Skeletal muscle tissue (tissue), 3 donors: ENCODE measurements at regions not wholly inside any gene's neighbourhood (a gene's known extent, or its start where the extent isn't known, plus 50 kb on each side); places are given as distances from the start of the nearest gene placed in this dataset.

Source experiments
- H3K27ac ChIP-seq: one replicate; pipeline ENCODE4 v1.7.0; 2013; ENCODE audit warnings: mild to moderate bottlenecking, low read depth, low read length, inconsistent platforms
- H3K27me3 ChIP-seq, 3 donors: one replicate each; pipeline ENCODE4 v1.7.0; 2013; ENCODE audit warnings: low read length in 3 of 3; ENCODE audit not compliant: control insufficient read depth in 3 of 3, insufficient read depth in 3 of 3
- H3K36me3 ChIP-seq, 3 donors: one replicate each; pipeline ENCODE4 v1.7.0; 2013; ENCODE audit warnings: low read length in 3 of 3; ENCODE audit not compliant: control insufficient read depth in 3 of 3, insufficient read depth in 3 of 3
- H3K4me1 ChIP-seq, 3 donors: one replicate each; pipeline ENCODE4 v1.7.0; 2013; ENCODE audit warnings: low read length in 3 of 3, mild to moderate bottlenecking in 3 of 3; ENCODE audit not compliant: control insufficient read depth in 3 of 3, insufficient read depth in 3 of 3
- H3K4me3 ChIP-seq, 3 donors: one replicate each; pipeline ENCODE4 v1.7.0; 2013; ENCODE audit warnings: low read length in 3 of 3
- H3K9ac ChIP-seq, 3 donors: one replicate each; pipeline ENCODE4 v1.7.0; 2013; ENCODE audit warnings: low read length in 3 of 3, mild to moderate bottlenecking in 3 of 3, moderate library complexity in 2 of 3, low read depth in 1 of 3
- H3K9me3 ChIP-seq, 3 donors: one replicate each; pipeline ENCODE4 v1.7.0; 2013; ENCODE audit warnings: low read length in 3 of 3; ENCODE audit not compliant: control insufficient read depth in 3 of 3
- donor health status: Osteomylitis.

DNA sequence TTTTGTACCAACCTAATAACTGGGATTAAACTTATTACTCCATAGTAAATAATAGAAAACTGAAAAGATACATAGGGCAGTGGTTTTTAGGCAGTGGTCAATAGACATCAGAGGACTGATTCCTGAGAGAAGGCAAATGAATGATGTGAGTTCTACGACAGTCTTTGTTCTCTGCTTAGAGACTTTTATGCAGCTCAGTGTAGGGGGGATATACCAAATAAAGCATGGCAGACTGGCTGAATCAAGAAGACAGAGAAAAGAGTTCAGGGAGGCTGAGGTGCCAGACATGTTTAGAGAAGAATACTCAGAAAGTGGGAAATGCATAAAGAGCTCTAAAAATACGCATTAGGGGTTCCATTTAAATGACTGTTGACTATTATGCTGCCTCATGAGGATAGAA lies 320.8 kb upstream of the FAR2 start:
- H3K36me3 ChIP-seq = no peaks in the 10 kb centered on the region
- H3K9ac ChIP-seq = no peak overlapping the region
- no peak overlapping the region for H3K27ac ChIP-seq
- no peaks in the 10 kb centered on the region for H3K9me3 ChIP-seq
- H3K4me3 ChIP-seq = no peak overlapping the region
- no peaks in the 10 kb centered on the region for H3K27me3 ChIP-seq
- no peaks in the 10 kb centered on the region for H3K4me1 ChIP-seq

DNA sequence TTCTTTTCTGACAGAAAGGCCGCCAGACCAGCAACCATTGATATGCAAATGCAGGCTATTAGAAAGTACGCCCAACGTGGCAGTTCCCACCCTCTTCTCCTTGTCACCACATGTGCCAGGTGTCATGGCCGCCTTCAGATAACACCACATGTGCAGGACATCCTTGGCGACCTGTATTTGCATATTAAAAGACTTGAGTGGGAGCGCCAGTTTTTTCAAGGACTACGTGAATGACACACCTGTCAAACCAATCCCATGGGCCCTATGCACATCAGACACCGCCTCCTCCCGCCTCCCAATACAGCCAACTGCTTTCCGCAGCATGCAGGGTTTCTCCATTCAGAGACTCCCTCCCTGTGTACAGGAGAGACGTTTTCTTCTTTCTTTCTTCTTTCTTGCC lies 318.6 kb upstream of the FAR2 start:
- no peaks in the 10 kb centered on the region for H3K4me1 ChIP-seq
- no peaks in the 10 kb centered on the region for H3K9me3 ChIP-seq
- no peak overlapping the region for H3K27ac ChIP-seq
- no peak overlapping the region for H3K4me3 ChIP-seq
- no peaks in the 10 kb centered on the region for H3K36me3 ChIP-seq
- no peak overlapping the region for H3K9ac ChIP-seq
- no peaks in the 10 kb centered on the region for H3K27me3 ChIP-seq

DNA sequence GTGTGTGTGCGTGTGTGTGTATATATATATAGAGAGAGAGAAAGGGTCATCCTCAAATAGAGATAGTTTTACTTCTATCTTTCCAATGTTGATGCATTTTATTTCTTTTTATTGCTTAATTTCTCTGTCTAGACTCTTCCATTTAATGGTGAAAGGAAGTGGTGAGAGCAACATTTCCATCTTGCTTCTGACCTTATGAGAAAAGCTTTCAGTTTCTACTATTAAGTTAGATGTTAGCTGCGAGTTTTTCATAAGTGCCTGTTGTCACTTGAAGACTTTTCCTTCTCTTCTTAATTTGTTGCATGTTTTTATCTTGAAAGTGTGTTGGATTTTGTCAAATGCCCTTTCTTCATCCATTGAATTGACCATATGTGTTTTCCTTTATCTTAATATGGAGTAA lies 304.4 kb upstream of the FAR2 start:
- Histone ChIP-seq H3K27ac (no peak overlapping the region), H3K4me3 (no peak overlapping the region), H3K27me3 (no peaks in the 10 kb centered on the region), H3K36me3 (no peaks in the 10 kb centered on the region), H3K9me3 (no peaks in the 10 kb centered on the region), H3K9ac (no peak overlapping the region), H3K4me1 (no peaks in the 10 kb centered on the region)

DNA sequence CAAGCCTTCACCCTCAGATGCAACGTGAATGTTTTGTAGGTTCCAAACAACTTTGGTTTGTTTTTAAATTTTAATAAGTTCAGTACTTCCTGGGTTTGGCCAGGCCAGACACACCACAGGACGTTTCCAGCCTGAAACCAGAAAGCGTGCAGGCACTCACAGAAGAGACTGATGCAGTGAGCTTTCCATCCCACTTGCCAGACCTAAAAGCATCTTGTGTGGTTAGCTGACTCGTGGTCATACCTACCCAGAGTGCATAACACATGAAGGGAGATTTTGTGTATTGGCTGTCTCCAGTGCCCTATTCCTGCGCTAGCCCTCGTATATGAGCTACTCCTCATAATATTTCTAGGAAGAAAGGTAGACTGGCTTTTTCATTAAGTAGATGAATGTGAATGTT lies 297.3 kb upstream of the FAR2 start:
- no peak overlapping the region for H3K4me3 ChIP-seq
- H3K9ac ChIP-seq = no peak overlapping the region
- H3K27ac ChIP-seq = no peak overlapping the region
- H3K4me1 ChIP-seq = no peaks in the 10 kb centered on the region
- no peaks in the 10 kb centered on the region for H3K9me3 ChIP-seq
- no peaks in the 10 kb centered on the region for H3K27me3 ChIP-seq
- H3K36me3 ChIP-seq = no peaks in the 10 kb centered on the region

GRCh38 chr12:28855761-28856310 lies 293.2 kb upstream of the FAR2 start:
- H3K27ac ChIP-seq = no peak overlapping the region
- H3K36me3 ChIP-seq = no peaks in the 10 kb centered on the region
- no peaks in the 10 kb centered on the region for H3K9me3 ChIP-seq
- no peak overlapping the region for H3K4me3 ChIP-seq
- no peaks in the 10 kb centered on the region for H3K27me3 ChIP-seq
- H3K9ac ChIP-seq = no peak overlapping the region
- H3K4me1 ChIP-seq = no peaks in the 10 kb centered on the region

DNA sequence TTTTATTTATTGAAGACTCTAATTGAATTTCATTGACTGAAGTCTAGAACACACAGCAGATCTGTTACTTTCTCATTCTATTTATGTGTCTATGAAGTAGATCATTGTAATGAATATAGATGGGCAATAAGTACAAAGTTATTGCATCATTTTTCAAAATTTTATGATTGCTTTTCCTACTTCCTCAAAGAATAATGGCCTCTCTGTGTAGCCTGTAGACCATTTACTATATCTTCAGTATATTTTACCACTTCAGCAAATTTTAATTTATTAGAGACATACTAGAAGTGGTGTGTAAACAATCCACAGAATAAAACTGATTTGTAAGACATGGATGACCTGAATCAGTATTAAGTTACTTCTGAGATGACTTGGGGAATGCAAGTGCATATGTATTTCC lies 291.7 kb upstream of the FAR2 start:
- Histone ChIP-seq H3K4me3 (no peak overlapping the region), H3K27ac (no peak overlapping the region), H3K9ac (no peak overlapping the region), H3K4me1 (no peaks in the 10 kb centered on the region), H3K9me3 (no peaks in the 10 kb centered on the region), H3K27me3 (no peaks in the 10 kb centered on the region), H3K36me3 (no peaks in the 10 kb centered on the region)

DNA sequence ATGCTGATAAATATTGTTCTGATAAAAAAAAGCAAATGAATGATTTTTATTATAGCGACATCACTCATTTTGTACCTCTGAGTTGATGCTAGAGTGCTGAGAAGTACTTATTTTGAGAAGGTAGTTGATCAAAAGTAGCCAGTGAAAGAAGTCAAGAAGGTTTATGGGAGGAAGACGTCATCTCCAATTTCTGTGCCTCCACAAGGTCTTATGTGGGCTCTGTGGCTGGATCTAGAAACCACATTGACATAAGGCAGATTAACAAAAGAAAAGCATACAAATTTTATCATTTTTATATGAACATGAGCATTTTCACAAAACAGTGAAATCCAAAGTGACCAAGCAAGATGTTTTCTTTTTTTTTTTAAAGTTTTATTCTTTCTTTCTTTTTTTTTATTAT lies 289.5 kb upstream of the FAR2 start:
- no peaks in the 10 kb centered on the region for H3K36me3 ChIP-seq
- H3K27ac ChIP-seq = no peak overlapping the region
- H3K9me3 ChIP-seq = no peaks in the 10 kb centered on the region
- no peak overlapping the region for H3K9ac ChIP-seq
- H3K27me3 ChIP-seq = no peaks in the 10 kb centered on the region
- no peaks in the 10 kb centered on the region for H3K4me1 ChIP-seq
- H3K4me3 ChIP-seq = no peak overlapping the region

DNA sequence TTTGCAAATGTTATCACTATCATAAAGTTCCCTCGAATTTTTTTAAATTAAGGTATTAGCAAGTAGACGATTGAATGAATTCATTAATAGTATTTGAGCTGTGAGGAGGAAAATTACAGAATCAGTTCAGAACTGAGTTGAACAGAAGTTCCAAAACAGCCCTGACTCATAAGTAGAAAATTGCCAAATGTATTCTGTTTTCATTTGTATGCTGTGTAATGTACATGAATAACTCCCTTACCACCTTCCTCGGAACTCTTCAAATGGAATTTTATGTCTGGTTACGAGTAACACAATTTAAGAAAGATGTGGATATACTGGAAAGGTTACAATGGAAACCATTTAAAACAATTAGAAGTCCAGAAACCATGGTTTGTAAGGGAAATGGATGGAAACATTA lies 283.3 kb upstream of the FAR2 start:
- H3K27me3 ChIP-seq = no peaks in the 10 kb centered on the region
- H3K27ac ChIP-seq = no peak overlapping the region
- no peak overlapping the region for H3K4me3 ChIP-seq
- H3K9ac ChIP-seq = no peak overlapping the region
- H3K9me3 ChIP-seq = no peaks in the 10 kb centered on the region
- H3K4me1 ChIP-seq = no peaks in the 10 kb centered on the region
- H3K36me3 ChIP-seq = no peaks in the 10 kb centered on the region

DNA sequence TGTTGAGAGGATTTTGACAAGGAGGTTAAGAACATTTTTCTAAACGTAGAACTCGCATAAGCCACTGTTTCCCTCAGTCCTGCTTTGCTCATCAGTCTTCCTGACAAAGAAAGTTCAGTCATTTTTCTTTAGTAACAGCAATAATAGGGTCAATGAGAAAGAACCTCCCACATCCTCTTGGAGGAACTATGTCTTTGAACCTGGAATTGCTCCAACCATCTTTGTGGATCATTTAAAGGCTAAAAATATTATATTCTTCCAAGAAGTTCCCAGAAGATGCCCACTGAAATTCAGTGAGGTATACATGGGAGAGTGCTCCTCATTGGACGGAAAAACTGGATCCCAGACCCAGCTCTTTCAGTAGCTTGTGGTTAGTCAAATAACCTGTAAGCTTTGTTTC lies 282.8 kb upstream of the FAR2 start:
- Histone ChIP-seq H3K27ac (no peak overlapping the region), H3K9ac (no peak overlapping the region), H3K27me3 (no peaks in the 10 kb centered on the region)

DNA sequence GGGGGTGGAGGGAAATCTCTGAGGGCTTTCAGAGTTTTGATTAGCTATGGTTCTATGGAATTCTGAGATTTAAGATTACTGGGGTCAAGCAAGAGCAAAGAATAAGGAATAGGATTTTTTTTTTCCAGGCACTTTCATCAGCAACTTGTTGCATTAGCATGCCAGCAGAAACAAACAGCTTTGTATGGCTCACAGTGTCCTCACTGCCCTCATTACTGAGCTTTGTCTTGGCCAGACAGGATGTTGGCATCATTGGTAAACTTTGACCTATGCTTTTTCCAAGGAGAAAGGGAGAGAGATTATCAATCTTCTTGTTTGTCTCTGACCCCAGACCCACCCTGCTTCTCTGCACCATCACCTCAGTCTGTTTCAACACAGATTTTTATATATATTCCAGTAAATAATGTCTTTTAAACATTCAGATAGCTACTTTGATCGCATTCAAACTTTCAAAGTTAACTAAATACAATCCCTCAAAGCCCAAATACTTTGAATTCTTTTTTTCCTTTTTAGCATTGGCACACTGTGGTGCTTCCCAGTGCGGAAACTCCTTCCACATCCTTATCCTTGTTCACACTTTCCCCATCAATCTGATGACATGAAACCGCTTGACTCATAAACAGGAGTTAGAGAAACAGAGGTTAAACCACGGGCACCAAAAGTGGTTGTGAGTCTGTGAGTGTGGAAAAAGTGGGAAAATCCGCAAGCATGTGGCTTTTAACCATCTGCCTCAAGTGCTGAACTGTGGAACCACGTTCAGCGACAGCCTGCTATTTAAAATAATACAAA lies 282.2 kb upstream of the FAR2 start:
- Histone ChIP-seq H3K9ac (no peak overlapping the region), H3K27ac (no peak overlapping the region)

More for the DNA sequence above, 282.8 kb upstream of the FAR2 start:
- H3K4me3 ChIP-seq = no peak overlapping the region
- H3K9me3 ChIP-seq = no peaks in the 10 kb centered on the region
- no peaks in the 10 kb centered on the region for H3K36me3 ChIP-seq
- no peaks in the 10 kb centered on the region for H3K4me1 ChIP-seq

More for the DNA sequence above, 282.2 kb upstream of the FAR2 start:
- no peaks in the 10 kb centered on the region for H3K36me3 ChIP-seq
- H3K4me3 ChIP-seq = no peak overlapping the region
- no peaks in the 10 kb centered on the region for H3K9me3 ChIP-seq
- no peaks in the 10 kb centered on the region for H3K4me1 ChIP-seq
- H3K27me3 ChIP-seq = no peaks in the 10 kb centered on the region
